ENCODE measurements at regions not wholly inside any gene's neighbourhood (a gene's known extent, or its start where the extent isn't known, plus 50 kb on each side); places are given as distances from the start of the nearest gene placed in this dataset.

- dilution Hi-C loops (cut with MboI; ENCODE audit: extremely low pct_ligation_motif_present, low sequenced_read_pairs): no loop called here
- Histone ChIP-seq H3K79me2 (ENCODE audit: control insufficient read depth, insufficient read depth, low read length) (no peaks in the 10 kb centered on the region), H3K4me3 (ENCODE audit: control insufficient read depth in 2 of 3, extremely low read depth in 1 of 3, insufficient read depth in 2 of 3, low read depth in 1 of 3, low read length in 3 of 3) (no peak overlapping the region), H3K36me3 (ENCODE audit: control insufficient read depth in 2 of 2, extremely low read depth in 1 of 2, insufficient read depth in 2 of 2, low read length in 2 of 2) (no peaks in the 10 kb centered on the region), H4K20me1 (ENCODE audit: control insufficient read depth, extremely low read depth, insufficient read depth, low read length) (no peaks in the 10 kb centered on the region), H3K9ac (ENCODE audit: control insufficient read depth, extremely low read depth, insufficient read depth, low read length) (no peak overlapping the region), H3K4me1 (ENCODE audit: control insufficient read depth, extremely low read depth, insufficient read depth, low read length) (peaks cover 29% of the 10 kb centered on the region), H3K9me3 (ENCODE audit: control insufficient read depth, low read depth, low read length) (no peaks in the 10 kb centered on the region), H3K27ac (ENCODE audit: control insufficient read depth, insufficient read depth, low read length) (no peak overlapping the region), H2AFZ (ENCODE audit: control insufficient read depth, low read length) (no peak overlapping the region), H3K9me1 (ENCODE audit: control insufficient read depth, extremely low read depth, insufficient read depth, low read length) (no peaks in the 10 kb centered on the region), H3K4me2 (ENCODE audit: control insufficient read depth, extremely low read depth, insufficient read depth, low read depth, low read length) (no peak overlapping the region), H3K27me3 (ENCODE audit: control insufficient read depth, extremely low read depth, insufficient read depth, low read length) (no peaks in the 10 kb centered on the region)
- FAIRE-seq: no peak
- DNase-seq (ENCODE audit: low read depth, low spot score): no peak
- no peak for TF ChIP-seq EZH2 (IDR thresholded peaks at IDR 0.05; ENCODE audit: low read length)
- TF ChIP-seq, protein P1, sequence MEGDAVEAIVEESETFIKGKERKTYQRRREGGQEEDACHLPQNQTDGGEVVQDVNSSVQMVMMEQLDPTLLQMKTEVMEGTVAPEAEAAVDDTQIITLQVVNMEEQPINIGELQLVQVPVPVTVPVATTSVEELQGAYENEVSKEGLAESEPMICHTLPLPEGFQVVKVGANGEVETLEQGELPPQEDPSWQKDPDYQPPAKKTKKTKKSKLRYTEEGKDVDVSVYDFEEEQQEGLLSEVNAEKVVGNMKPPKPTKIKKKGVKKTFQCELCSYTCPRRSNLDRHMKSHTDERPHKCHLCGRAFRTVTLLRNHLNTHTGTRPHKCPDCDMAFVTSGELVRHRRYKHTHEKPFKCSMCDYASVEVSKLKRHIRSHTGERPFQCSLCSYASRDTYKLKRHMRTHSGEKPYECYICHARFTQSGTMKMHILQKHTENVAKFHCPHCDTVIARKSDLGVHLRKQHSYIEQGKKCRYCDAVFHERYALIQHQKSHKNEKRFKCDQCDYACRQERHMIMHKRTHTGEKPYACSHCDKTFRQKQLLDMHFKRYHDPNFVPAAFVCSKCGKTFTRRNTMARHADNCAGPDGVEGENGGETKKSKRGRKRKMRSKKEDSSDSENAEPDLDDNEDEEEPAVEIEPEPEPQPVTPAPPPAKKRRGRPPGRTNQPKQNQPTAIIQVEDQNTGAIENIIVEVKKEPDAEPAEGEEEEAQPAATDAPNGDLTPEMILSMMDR (optimal IDR thresholded peaks at IDR 0.05 in 1 of 3, IDR thresholded peaks at IDR 0.05 in 1 of 3, conservative IDR thresholded peaks at IDR 0.05 in 1 of 3; ENCODE audit: extremely low read depth in 1 of 3, insufficient read depth in 2 of 3, low read length in 3 of 3): no peak
Measured at GRCh38 chr6:7671581-7671980, 54.3 kb upstream of the BMP6 start.

- Histone ChIP-seq H3K9me3 (ENCODE audit: control insufficient read depth, low read depth, low read length) (no peaks in the 10 kb centered on the region), H3K27ac (ENCODE audit: control insufficient read depth, insufficient read depth, low read length) (peak overlapping the region; percentile 36), H3K36me3 (ENCODE audit: control insufficient read depth in 2 of 2, extremely low read depth in 1 of 2, insufficient read depth in 2 of 2, low read length in 2 of 2) (no peaks in the 10 kb centered on the region), H3K4me2 (ENCODE audit: control insufficient read depth, extremely low read depth, insufficient read depth, low read depth, low read length) (peak overlapping the region; percentile 75), H3K9ac (ENCODE audit: control insufficient read depth, extremely low read depth, insufficient read depth, low read length) (peak overlapping the region; percentile 42), H3K4me1 (ENCODE audit: control insufficient read depth, extremely low read depth, insufficient read depth, low read length) (peaks cover 29% of the 10 kb centered on the region), H4K20me1 (ENCODE audit: control insufficient read depth, extremely low read depth, insufficient read depth, low read length) (no peaks in the 10 kb centered on the region), H3K79me2 (ENCODE audit: control insufficient read depth, insufficient read depth, low read length) (no peaks in the 10 kb centered on the region), H3K4me3 (ENCODE audit: control insufficient read depth in 2 of 3, extremely low read depth in 1 of 3, insufficient read depth in 2 of 3, low read depth in 1 of 3, low read length in 3 of 3) (peak overlapping the region in 2 of 3 experiments; percentile 32 to 46), H3K27me3 (ENCODE audit: control insufficient read depth, extremely low read depth, insufficient read depth, low read length) (no peaks in the 10 kb centered on the region), H3K9me1 (ENCODE audit: control insufficient read depth, extremely low read depth, insufficient read depth, low read length) (no peaks in the 10 kb centered on the region), H2AFZ (ENCODE audit: control insufficient read depth, low read length) (peak overlapping the region; percentile 76)
- DNase-seq (ENCODE audit: low read depth, low spot score) (no peak), FAIRE-seq (no peak)
- dilution Hi-C loops (cut with MboI; ENCODE audit: extremely low pct_ligation_motif_present, low sequenced_read_pairs): no loop called here
- TF ChIP-seq EZH2 (IDR thresholded peaks at IDR 0.05; ENCODE audit: low read length): no peak
- TF ChIP-seq, protein P1 (optimal IDR thresholded peaks at IDR 0.05 in 1 of 3, IDR thresholded peaks at IDR 0.05 in 1 of 3, conservative IDR thresholded peaks at IDR 0.05 in 1 of 3; ENCODE audit: extremely low read depth in 1 of 3, insufficient read depth in 2 of 3, low read length in 3 of 3): no peak
Measured at GRCh38 chr6:7672066-7673062, 53.5 kb upstream of the BMP6 start.

Measured in keratinocyte (primary cell).